ENCODE measurements at regions not wholly inside any gene's neighbourhood (a gene's known extent, or its start where the extent isn't known, plus 50 kb on each side); places are given as distances from the start of the nearest gene placed in this dataset.

- TF ChIP-seq GATA2 (IDR thresholded peaks at IDR 0.05; ENCODE audit: low read depth, low read length), result no peak
- TF ChIP-seq GATA3 (IDR thresholded peaks at IDR 0.05; ENCODE audit: low read depth, low read length), result no peak
Observed at GRCh38 chr6:80504882-80505281, 398.4 kb downstream of the BCKDHB start.
